ENCODE measurements at regions not wholly inside any gene's neighbourhood (a gene's known extent, or its start where the extent isn't known, plus 50 kb on each side); places are given as distances from the start of the nearest gene placed in this dataset.
"Not testable (repeated sequence)": the region's sequence is repeated elsewhere in the genome, so short reads cannot be mapped to it uniquely, and the experiment has no call there.

GRCh38 chr4:33746979-33747378, 2497.3 kb downstream of the ARAP2 start:
- Histone ChIP-seq H3K9me3 (ENCODE audit: control insufficient read depth in 2 of 2, insufficient read depth in 1 of 2, low read depth in 1 of 2, low read length in 1 of 2) (peaks cover 0 to 4% of the 10 kb centered on the region in 2 donors), H3K27ac (ENCODE audit: low read depth in 1 of 3, low read length in 2 of 3) (no peak overlapping the region), H3K27me3 (ENCODE audit: control insufficient read depth in 3 of 3, insufficient read depth in 3 of 3, low read length in 3 of 3) (no peaks in the 10 kb centered on the region), H3K36me3 (ENCODE audit: control insufficient read depth in 3 of 3, insufficient read depth in 2 of 3, low read depth in 1 of 3, low read length in 3 of 3) (no peaks in the 10 kb centered on the region), H3K4me3 (ENCODE audit: low read depth in 1 of 3, low read length in 3 of 3) (no peak overlapping the region), H3K4me1 (ENCODE audit: control insufficient read depth in 3 of 3, insufficient read depth in 2 of 3, low read depth in 1 of 3, low read length in 2 of 3) (no peaks in the 10 kb centered on the region)
- 48 to 68% (median 59%) methylated on average over 2 of the region's 2 CpGs for WGBS, 3 donors
- no peak for FAIRE-seq
- DNase-seq: no peak

GRCh38 chr4:33751050-33751449, 2493.3 kb downstream of the ARAP2 start:
- Histone ChIP-seq H3K27ac (ENCODE audit: low read depth in 1 of 3, low read length in 2 of 3) (no peak overlapping the region), H3K4me1 (ENCODE audit: control insufficient read depth in 3 of 3, insufficient read depth in 2 of 3, low read depth in 1 of 3, low read length in 2 of 3) (no peaks in the 10 kb centered on the region), H3K4me3 (ENCODE audit: low read depth in 1 of 3, low read length in 3 of 3) (no peak overlapping the region), H3K27me3 (ENCODE audit: control insufficient read depth in 3 of 3, insufficient read depth in 3 of 3, low read length in 3 of 3) (no peaks in the 10 kb centered on the region), H3K9me3 (ENCODE audit: control insufficient read depth in 2 of 2, insufficient read depth in 1 of 2, low read depth in 1 of 2, low read length in 1 of 2) (no peaks in the 10 kb centered on the region), H3K36me3 (ENCODE audit: control insufficient read depth in 3 of 3, insufficient read depth in 2 of 3, low read depth in 1 of 3, low read length in 3 of 3) (no peaks in the 10 kb centered on the region)
- DNase-seq (no peak), FAIRE-seq (no peak)
- 74 to 82% (median 80%) methylated on average over 3 of the region's 3 CpGs for WGBS, 3 donors

GRCh38 chr4:33772582-33772981, 2471.7 kb downstream of the ARAP2 start:
- H3K27me3 ChIP-seq (ENCODE audit: control insufficient read depth in 3 of 3, insufficient read depth in 3 of 3, low read length in 3 of 3): no peaks in the 10 kb centered on the region
- H3K9me3 ChIP-seq (ENCODE audit: control insufficient read depth in 2 of 2, insufficient read depth in 1 of 2, low read depth in 1 of 2, low read length in 1 of 2): no peaks in the 10 kb centered on the region
- H3K36me3 ChIP-seq (ENCODE audit: control insufficient read depth in 3 of 3, insufficient read depth in 2 of 3, low read depth in 1 of 3, low read length in 3 of 3): no peaks in the 10 kb centered on the region
- DNase-seq (no peak), FAIRE-seq (no peak)
- H3K4me1 ChIP-seq (ENCODE audit: control insufficient read depth in 3 of 3, insufficient read depth in 2 of 3, low read depth in 1 of 3, low read length in 2 of 3): no peaks in the 10 kb centered on the region
- H3K4me3 ChIP-seq (ENCODE audit: low read depth in 1 of 3, low read length in 3 of 3): no peak overlapping the region
- no peak overlapping the region for H3K27ac ChIP-seq (ENCODE audit: low read depth in 1 of 3, low read length in 2 of 3)
- WGBS, 3 donors: 77 to 86% (median 77%) methylated on average over 2 of the region's 2 CpGs

GRCh38 chr4:33780952-33781791, 2463.1 kb downstream of the ARAP2 start:
- Histone ChIP-seq H3K27ac (ENCODE audit: low read depth in 1 of 3, low read length in 2 of 3) (no peak overlapping the region), H3K9me3 (ENCODE audit: control insufficient read depth in 2 of 2, insufficient read depth in 1 of 2, low read depth in 1 of 2, low read length in 1 of 2) (no peaks in the 10 kb centered on the region), H3K4me1 (ENCODE audit: control insufficient read depth in 3 of 3, insufficient read depth in 2 of 3, low read depth in 1 of 3, low read length in 2 of 3) (no peaks in the 10 kb centered on the region), H3K36me3 (ENCODE audit: control insufficient read depth in 3 of 3, insufficient read depth in 2 of 3, low read depth in 1 of 3, low read length in 3 of 3) (no peaks in the 10 kb centered on the region), H3K27me3 (ENCODE audit: control insufficient read depth in 3 of 3, insufficient read depth in 3 of 3, low read length in 3 of 3) (no peaks in the 10 kb centered on the region), H3K4me3 (ENCODE audit: low read depth in 1 of 3, low read length in 3 of 3) (no peak overlapping the region)
- WGBS, 3 donors: 53 to 68% (median 56%) methylated on average over 6 of the region's 6 CpGs
- no peak for FAIRE-seq
- no peak for DNase-seq

GRCh38 chr4:33785843-33786242, 2458.5 kb downstream of the ARAP2 start:
- H3K27ac ChIP-seq (ENCODE audit: low read depth in 1 of 3, low read length in 2 of 3): no peak overlapping the region
- no peak for DNase-seq
- no peaks in the 10 kb centered on the region for H3K36me3 ChIP-seq (ENCODE audit: control insufficient read depth in 3 of 3, insufficient read depth in 2 of 3, low read depth in 1 of 3, low read length in 3 of 3)
- H3K4me1 ChIP-seq (ENCODE audit: control insufficient read depth in 3 of 3, insufficient read depth in 2 of 3, low read depth in 1 of 3, low read length in 2 of 3): no peaks in the 10 kb centered on the region
- 79 to 88% (median 86%) methylated on average over 2 of the region's 2 CpGs for WGBS, 3 donors
- H3K27me3 ChIP-seq (ENCODE audit: control insufficient read depth in 3 of 3, insufficient read depth in 3 of 3, low read length in 3 of 3): no peaks in the 10 kb centered on the region
- no peaks in the 10 kb centered on the region for H3K9me3 ChIP-seq (ENCODE audit: control insufficient read depth in 2 of 2, insufficient read depth in 1 of 2, low read depth in 1 of 2, low read length in 1 of 2)
- no peak overlapping the region for H3K4me3 ChIP-seq (ENCODE audit: low read depth in 1 of 3, low read length in 3 of 3)
- no peak for FAIRE-seq

GRCh38 chr4:33802578-33802977, 2441.7 kb downstream of the ARAP2 start:
- Histone ChIP-seq H3K4me1 (ENCODE audit: control insufficient read depth in 3 of 3, insufficient read depth in 2 of 3, low read depth in 1 of 3, low read length in 2 of 3) (no peaks in the 10 kb centered on the region), H3K4me3 (ENCODE audit: low read depth in 1 of 3, low read length in 3 of 3) (no peak overlapping the region), H3K36me3 (ENCODE audit: control insufficient read depth in 3 of 3, insufficient read depth in 2 of 3, low read depth in 1 of 3, low read length in 3 of 3) (no peaks in the 10 kb centered on the region), H3K27me3 (ENCODE audit: control insufficient read depth in 3 of 3, insufficient read depth in 3 of 3, low read length in 3 of 3) (no peaks in the 10 kb centered on the region), H3K9me3 (ENCODE audit: control insufficient read depth in 2 of 2, insufficient read depth in 1 of 2, low read depth in 1 of 2, low read length in 1 of 2) (no peaks in the 10 kb centered on the region), H3K27ac (ENCODE audit: low read depth in 1 of 3, low read length in 2 of 3) (no peak overlapping the region)
- DNase-seq (no peak), FAIRE-seq (no peak)
- 16 to 50% (median 23%) methylated on average over 2 of the region's 2 CpGs for WGBS, 3 donors

- Histone ChIP-seq H3K4me1 (ENCODE audit: control insufficient read depth in 3 of 3, insufficient read depth in 2 of 3, low read depth in 1 of 3, low read length in 2 of 3) (no peaks in the 10 kb centered on the region), H3K36me3 (ENCODE audit: control insufficient read depth in 3 of 3, insufficient read depth in 2 of 3, low read depth in 1 of 3, low read length in 3 of 3) (no peaks in the 10 kb centered on the region), H3K27ac (ENCODE audit: low read depth in 1 of 3, low read length in 2 of 3) (no peak overlapping the region), H3K4me3 (ENCODE audit: low read depth in 1 of 3, low read length in 3 of 3) (no peak overlapping the region), H3K9me3 (ENCODE audit: control insufficient read depth in 2 of 2, insufficient read depth in 1 of 2, low read depth in 1 of 2, low read length in 1 of 2) (no peaks in the 10 kb centered on the region), H3K27me3 (ENCODE audit: control insufficient read depth in 3 of 3, insufficient read depth in 3 of 3, low read length in 3 of 3) (no peaks in the 10 kb centered on the region)
- no peak for DNase-seq
- no peak for FAIRE-seq
Observed at GRCh38 chr4:33825685-33826084, 2418.6 kb downstream of the ARAP2 start.

GRCh38 chr4:33829356-33829755, 2415.0 kb downstream of the ARAP2 start:
- H3K36me3 ChIP-seq (ENCODE audit: control insufficient read depth in 3 of 3, insufficient read depth in 2 of 3, low read depth in 1 of 3, low read length in 3 of 3); H3K4me3 ChIP-seq (ENCODE audit: low read depth in 1 of 3, low read length in 3 of 3); H3K27ac ChIP-seq (ENCODE audit: low read depth in 1 of 3, low read length in 2 of 3); H3K9me3 ChIP-seq (ENCODE audit: control insufficient read depth in 2 of 2, insufficient read depth in 1 of 2, low read depth in 1 of 2, low read length in 1 of 2); H3K27me3 ChIP-seq (ENCODE audit: control insufficient read depth in 3 of 3, insufficient read depth in 3 of 3, low read length in 3 of 3); H3K4me1 ChIP-seq (ENCODE audit: control insufficient read depth in 3 of 3, insufficient read depth in 2 of 3, low read depth in 1 of 3, low read length in 2 of 3); DNase-seq; FAIRE-seq: not testable (repeated sequence)
- 90 to 97% (median 93%) methylated on average over 1 of the region's 1 CpG for WGBS, 3 donors

Measured in small intestine (tissue), 7 donors.